HL-60 (cell line): ENCODE measurements at regions not wholly inside any gene's neighbourhood (a gene's known extent, or its start where the extent isn't known, plus 50 kb on each side); places are given as distances from the start of the nearest gene placed in this dataset.

ENCODE experiments used
- POLR2AphosphoS5 ChIP-seq: IDR thresholded peaks from 2 replicates; pipeline ENCODE4 v1.6.1; 2012; ENCODE audit warnings: low read depth
- TF ChIP-seq, protein P1 (sequence below): IDR thresholded peaks from one replicate; pipeline ENCODE4 v1.5.1; 2011; ENCODE audit warnings: low read length, control low read depth, inconsistent platforms; ENCODE audit not compliant: insufficient read depth

DNA sequence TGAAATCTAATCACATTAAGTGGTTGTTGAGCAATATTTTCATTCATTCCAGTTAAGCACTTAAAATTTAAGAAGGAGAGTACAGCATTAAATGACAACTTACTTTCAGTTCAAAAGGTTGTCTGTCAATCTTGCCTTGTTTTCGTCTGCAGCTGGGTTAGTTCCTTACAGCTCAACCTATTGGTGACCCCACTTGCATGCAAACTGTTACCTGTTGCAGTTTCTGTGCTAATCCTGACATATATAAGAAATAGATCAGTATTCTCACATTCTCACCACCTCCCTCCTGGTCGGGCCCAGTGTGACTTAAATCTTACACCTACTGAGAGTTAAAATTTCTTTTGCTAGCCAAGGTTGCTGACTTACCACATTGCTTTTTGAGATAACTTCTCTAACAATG lies 191.8 kb upstream of the SMC2 start:
- TF ChIP-seq, protein P1, sequence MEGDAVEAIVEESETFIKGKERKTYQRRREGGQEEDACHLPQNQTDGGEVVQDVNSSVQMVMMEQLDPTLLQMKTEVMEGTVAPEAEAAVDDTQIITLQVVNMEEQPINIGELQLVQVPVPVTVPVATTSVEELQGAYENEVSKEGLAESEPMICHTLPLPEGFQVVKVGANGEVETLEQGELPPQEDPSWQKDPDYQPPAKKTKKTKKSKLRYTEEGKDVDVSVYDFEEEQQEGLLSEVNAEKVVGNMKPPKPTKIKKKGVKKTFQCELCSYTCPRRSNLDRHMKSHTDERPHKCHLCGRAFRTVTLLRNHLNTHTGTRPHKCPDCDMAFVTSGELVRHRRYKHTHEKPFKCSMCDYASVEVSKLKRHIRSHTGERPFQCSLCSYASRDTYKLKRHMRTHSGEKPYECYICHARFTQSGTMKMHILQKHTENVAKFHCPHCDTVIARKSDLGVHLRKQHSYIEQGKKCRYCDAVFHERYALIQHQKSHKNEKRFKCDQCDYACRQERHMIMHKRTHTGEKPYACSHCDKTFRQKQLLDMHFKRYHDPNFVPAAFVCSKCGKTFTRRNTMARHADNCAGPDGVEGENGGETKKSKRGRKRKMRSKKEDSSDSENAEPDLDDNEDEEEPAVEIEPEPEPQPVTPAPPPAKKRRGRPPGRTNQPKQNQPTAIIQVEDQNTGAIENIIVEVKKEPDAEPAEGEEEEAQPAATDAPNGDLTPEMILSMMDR, result no peak
- no peak for TF ChIP-seq POLR2AphosphoS5
